SU-DHL-6 (cell line): ENCODE measurements at regions not wholly inside any gene's neighbourhood (a gene's known extent, or its start where the extent isn't known, plus 50 kb on each side); places are given as distances from the start of the nearest gene placed in this dataset.

ENCODE experiments used
- CTCF ChIP-seq: fragments of 200-600 bp; sonication (generic); IDR thresholded peaks from one replicate; pipeline ENCODE4 v1.5.1; 2017; ENCODE audit warnings: antibody characterized with exemption, mild to moderate bottlenecking, low read length, moderate library complexity; ENCODE audit not compliant: insufficient read depth, poor library complexity, severe bottlenecking
- EZH2phosphoT487 ChIP-seq: fragments of 200-600 bp; sonication (generic), shearing (Covaris generic); conservative IDR thresholded peaks from 2 replicates; pipeline ENCODE4 v1.6.1; 2018; ENCODE audit warnings: mild to moderate bottlenecking, antibody characterized with exemption, low read length, moderate library complexity, mixed read lengths

- no peak for TF ChIP-seq CTCF
- TF ChIP-seq EZH2phosphoT487 = no peak
These were observed 93.8 kb downstream of the C21orf91 start for GRCh38 chr21:17725339-17725738.
